GM13976 (cell line): ENCODE measurements at regions not wholly inside any gene's neighbourhood (a gene's known extent, or its start where the extent isn't known, plus 50 kb on each side); places are given as distances from the start of the nearest gene placed in this dataset.

ENCODE experiments used
- DNase-seq: peaks from one replicate; pipeline ENCODE4 v3.0.0; 2012; ENCODE audit warnings: low spot score
- in situ Hi-C: fragments of 300-500 bp; cut with MboI; formaldehyde crosslinking; loops from one replicate; pipeline ENCODE4 v1.12.0; 2022; ENCODE audit warnings: low sequenced_read_pairs, mixed read lengths, inconsistent platforms; ENCODE audit not compliant: unreplicated experiment
- TF ChIP-seq, protein P1 (sequence below): IDR thresholded peaks from 2 replicates; pipeline ENCODE4 v1.5.1; 2012; ENCODE audit warnings: borderline replicate concordance, mild to moderate bottlenecking; ENCODE audit not compliant: insufficient read depth; ENCODE audit errors: extremely low read depth, missing control alignments, control extremely low read depth

DNA sequence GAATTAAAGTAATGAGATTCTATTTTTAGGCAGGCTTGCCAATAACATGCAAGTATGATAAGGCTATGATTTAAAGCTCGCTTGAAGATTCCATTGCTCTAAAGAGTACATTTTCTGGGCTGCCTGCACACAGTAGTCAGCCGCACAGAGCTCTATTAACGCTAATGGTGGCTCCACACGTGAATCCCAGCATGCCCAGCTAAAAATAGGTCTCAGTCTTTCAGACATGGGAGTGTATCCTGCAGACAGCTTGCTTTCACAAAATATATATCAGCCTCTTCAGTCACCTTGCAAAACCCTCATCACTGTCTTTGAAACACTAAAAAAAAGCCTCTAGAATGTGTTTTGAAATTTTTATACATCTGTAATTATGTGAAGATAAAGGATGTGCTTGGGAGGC lies 418.1 kb downstream of the MTX2 start:
- in situ Hi-C loops = no loop called here
- TF ChIP-seq, protein P1, sequence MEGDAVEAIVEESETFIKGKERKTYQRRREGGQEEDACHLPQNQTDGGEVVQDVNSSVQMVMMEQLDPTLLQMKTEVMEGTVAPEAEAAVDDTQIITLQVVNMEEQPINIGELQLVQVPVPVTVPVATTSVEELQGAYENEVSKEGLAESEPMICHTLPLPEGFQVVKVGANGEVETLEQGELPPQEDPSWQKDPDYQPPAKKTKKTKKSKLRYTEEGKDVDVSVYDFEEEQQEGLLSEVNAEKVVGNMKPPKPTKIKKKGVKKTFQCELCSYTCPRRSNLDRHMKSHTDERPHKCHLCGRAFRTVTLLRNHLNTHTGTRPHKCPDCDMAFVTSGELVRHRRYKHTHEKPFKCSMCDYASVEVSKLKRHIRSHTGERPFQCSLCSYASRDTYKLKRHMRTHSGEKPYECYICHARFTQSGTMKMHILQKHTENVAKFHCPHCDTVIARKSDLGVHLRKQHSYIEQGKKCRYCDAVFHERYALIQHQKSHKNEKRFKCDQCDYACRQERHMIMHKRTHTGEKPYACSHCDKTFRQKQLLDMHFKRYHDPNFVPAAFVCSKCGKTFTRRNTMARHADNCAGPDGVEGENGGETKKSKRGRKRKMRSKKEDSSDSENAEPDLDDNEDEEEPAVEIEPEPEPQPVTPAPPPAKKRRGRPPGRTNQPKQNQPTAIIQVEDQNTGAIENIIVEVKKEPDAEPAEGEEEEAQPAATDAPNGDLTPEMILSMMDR = no peak
- no peak for DNase-seq

DNA sequence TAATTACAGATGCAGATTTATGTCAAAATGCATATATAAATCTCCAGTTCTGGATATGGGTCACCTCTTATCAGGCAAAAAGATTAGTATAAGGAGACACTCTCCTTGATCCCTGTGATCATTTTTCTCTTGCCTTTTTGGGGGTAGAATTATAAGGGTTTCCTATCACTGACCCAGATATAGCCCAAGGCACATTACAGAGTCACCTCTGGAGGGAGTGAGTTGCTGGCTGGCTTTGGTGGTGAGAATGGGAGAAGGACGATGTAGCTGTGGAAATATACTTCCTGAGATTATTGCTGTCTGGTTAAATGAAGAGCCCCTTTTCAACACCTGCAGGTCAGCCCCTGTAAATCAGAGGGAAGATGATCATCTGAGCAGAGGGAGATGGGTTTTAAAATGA lies 418.7 kb downstream of the MTX2 start:
- TF ChIP-seq, protein P1 = no peak
- DNase-seq = no peak
- in situ Hi-C loops = no loop called here

DNA sequence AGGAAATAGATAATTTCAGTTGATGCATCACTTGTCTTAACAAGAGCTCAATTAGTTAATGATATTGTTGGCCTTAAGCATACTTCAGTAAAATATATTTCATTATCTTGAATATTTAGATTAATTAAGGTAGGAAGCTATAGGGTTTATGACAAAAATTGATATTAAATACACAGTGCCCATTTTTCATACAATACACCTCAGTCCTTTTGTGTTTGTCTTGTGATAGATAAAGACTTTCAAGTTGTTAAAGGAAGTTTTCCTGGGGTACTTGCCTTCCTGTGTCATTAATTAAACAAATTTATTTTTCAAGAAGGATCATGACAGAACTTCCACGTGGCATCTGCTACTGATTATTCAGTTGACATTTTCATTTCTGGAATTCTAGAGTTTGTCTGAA lies 420.5 kb downstream of the MTX2 start:
- in situ Hi-C loops = no loop called here
- TF ChIP-seq, protein P1 = no peak

GRCh38 chr2:176691471-176691870 lies 422.2 kb downstream of the MTX2 start:
- DNase-seq = no peak
- in situ Hi-C loops = no loop called here
- TF ChIP-seq, protein P1 = no peak

More for the DNA sequence above, 420.5 kb downstream of the MTX2 start:
- DNase-seq = no peak

- no peak for DNase-seq
- TF ChIP-seq, protein P1 = no peak
- in situ Hi-C loops = no loop called here
These were observed 423.3 kb downstream of the MTX2 start for GRCh38 chr2:176692533-176692932.

- TF ChIP-seq, protein P1 = no peak
- DNase-seq = no peak
- in situ Hi-C loops = no loop called here
These were observed 429.9 kb downstream of the MTX2 start for GRCh38 chr2:176699098-176699497.

- TF ChIP-seq, protein P1 = no peak
- in situ Hi-C loops = no loop called here
- no peak for DNase-seq
These were observed 430.4 kb downstream of the MTX2 start for GRCh38 chr2:176699644-176700043.
